NCI-H146 treated with DMSO at 0.1 percent for 48 hours (cell line): ENCODE measurements at regions not wholly inside any gene's neighbourhood (a gene's known extent, or its start where the extent isn't known, plus 50 kb on each side); places are given as distances from the start of the nearest gene placed in this dataset.

Experiments
- DNase-seq: peaks from one replicate; lab custom pipeline; 2025; ENCODE audit not compliant: unreplicated experiment; lab: John Stamatoyannopoulos, UW

- DNase-seq, result no peak
Measured at GRCh38 chr20:61050336-61050890, 201.6 kb upstream of the CDH4 start.

DNA sequence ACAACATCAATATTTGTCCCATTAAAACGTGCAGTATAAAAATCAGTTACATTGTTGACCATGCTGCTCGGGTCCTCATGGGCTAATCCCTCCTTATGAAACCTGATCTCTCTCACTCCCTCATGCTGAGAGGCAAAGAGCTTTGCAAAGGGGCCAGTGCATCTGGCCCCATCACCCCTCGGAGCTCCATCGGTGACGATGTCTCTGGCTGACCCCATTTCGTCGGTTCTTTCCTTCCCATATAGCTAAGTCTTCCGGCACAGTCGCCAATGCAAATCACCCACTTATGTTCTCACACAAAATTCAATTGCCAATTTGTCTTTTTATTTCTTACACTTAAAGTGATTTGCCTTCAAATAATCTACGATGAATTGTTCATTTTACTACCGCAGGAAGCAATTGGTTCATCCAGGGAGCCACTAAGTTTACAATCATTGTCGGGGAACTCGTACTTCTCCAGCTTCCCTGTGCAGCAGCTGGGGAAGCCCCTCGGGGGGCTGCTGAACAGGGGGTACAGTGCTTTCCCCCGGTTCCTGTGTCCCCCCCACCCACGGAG is 199.8 kb upstream of the CDH4 start:
- no peak for DNase-seq

GRCh38 chr20:61052776-61053442 is 199.2 kb upstream of the CDH4 start:
- DNase-seq, result no peak

DNA sequence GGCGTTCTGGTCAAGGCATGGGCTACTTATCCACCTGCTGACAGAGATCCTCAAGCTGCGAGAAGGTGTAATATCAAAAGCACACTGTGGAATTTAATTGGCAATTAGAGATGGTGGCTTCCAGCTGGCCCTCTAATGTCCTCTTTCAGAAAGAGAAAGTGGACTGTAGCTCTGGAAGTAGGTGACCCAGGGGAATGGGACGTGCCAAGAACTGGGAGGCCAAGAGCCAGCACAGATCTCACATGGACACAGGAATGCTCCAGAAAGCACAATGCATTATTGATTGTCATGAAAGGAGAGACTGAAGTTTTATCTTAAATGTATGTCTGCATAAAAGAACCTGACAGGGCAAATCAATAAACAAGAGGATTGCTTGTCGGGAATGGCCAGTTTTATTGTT is 198.6 kb upstream of the CDH4 start:
- DNase-seq, result no peak

GRCh38 chr20:61053889-61054288 is 198.2 kb upstream of the CDH4 start:
- no peak for DNase-seq

GRCh38 chr20:61054411-61054810 is 197.7 kb upstream of the CDH4 start:
- no peak for DNase-seq

DNA sequence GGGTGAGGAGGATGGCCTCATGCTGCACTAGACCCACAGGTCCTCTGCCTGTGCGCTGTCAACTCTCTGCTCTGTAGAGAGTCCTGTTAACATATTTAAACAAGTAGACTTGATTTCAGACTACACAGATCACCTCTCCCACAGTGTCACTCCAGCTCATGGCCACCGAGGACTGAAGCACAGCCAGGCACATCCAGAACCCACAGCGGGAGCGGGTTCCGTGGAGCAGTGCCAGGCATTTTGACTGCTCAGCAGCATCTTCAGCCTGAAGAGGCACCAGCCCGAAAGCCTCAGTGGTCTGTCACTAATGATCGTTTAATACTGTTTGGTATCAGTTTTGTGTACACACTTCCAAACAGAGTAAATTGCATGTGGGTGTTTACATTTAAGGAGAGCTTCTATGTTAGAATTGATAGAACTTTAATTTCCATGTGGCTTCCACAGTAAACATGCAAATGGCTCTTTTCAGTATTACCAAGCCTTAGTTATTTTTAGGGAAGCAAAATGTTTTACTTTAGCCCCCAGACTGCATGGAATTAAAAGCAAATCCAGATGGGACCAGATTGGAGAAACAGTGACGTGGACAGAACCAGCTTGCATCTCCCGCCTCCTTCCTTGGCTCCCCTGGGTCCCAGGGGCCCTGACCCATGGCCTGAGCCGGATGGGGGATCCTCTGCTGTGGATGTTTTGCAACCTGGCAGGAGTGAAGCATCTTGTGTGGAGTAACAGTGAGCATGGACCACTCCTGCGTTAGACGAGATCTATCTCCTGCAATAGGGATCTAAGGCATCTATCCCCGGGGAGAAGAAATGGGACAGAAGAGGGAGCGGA is 196.7 kb upstream of the CDH4 start:
- DNase-seq, result no peak

- DNase-seq, result no peak
Measured at GRCh38 chr20:61056116-61056515, 195.9 kb upstream of the CDH4 start.

- DNase-seq, result no peak
Measured at GRCh38 chr20:61056627-61057442, 195.2 kb upstream of the CDH4 start.

DNA sequence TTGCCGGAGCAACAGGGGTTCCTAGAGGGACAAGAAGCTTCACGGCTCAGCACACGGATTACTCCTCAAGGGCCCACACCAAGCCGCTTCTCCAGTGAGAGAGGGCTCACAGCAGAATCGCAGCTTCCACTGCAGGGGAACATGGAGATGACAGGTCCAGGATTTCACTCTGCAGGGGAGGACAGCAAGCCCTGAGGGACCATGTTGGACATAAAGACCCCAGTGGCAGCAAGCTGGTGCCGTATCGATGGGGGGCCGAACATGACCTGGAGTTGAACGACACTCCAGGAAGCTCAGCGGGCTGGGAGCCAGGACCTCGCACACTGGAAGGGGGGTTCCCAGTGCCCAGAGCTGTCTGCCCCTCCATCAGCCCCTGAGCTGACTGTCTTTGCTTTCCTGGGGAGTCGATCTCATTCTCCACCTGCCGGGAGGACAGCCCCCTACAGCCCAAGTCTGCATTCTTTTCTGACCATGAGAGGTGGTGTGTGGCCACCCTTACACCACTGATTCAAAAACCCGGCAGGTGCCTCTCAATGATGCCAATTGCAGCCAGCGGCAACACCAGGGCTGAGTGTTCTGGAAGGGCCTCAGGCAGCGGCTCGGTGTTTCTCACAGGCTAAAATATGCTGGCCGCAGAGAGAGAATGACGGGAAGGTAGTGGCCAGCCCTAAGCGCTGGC is 194.5 kb upstream of the CDH4 start:
- no peak for DNase-seq

DNA sequence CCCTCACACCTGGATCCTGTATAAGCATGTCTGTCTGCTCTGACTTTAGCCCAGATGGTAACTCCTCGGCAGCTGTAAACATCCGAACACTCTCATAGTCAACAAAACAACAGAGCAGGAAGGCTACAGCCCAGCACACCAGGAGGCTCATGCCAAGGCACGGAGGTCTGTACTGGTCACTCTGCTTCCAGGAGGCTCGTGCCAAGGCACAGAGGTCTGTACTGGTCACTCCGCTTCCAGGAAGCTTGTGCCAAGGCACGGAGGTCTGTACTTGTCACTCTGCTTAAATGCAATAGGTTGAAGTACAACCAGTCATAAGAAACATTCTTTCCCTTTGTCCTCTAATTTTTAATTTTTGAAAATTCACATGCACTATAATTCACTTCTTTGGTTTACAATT is 190.1 kb upstream of the CDH4 start:
- DNase-seq, result no peak

GRCh38 chr20:61065853-61066252 is 186.2 kb upstream of the CDH4 start:
- no peak for DNase-seq

- DNase-seq, result no peak
Measured at GRCh38 chr20:61066526-61066925, 185.5 kb upstream of the CDH4 start.

DNA sequence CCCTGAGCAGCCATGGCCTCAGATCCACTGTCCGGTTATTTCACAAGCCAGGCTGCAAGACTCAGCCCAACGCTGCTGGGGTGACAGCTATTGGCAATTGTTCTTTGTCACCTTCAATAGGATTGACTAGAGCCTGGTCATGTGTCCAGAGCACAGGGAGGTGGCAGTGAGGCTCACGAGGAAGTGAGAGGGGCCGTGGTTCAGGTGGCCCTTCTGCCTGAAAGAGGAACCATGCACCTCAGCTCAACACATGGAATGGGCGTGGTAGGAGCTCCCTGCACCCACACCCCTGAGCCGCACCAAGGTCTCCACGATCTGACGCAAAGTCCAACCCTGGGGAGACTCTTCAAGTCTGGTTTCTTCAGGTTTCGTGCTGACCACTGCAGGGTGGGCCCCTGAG is 184.8 kb upstream of the CDH4 start:
- DNase-seq, result no peak

DNA sequence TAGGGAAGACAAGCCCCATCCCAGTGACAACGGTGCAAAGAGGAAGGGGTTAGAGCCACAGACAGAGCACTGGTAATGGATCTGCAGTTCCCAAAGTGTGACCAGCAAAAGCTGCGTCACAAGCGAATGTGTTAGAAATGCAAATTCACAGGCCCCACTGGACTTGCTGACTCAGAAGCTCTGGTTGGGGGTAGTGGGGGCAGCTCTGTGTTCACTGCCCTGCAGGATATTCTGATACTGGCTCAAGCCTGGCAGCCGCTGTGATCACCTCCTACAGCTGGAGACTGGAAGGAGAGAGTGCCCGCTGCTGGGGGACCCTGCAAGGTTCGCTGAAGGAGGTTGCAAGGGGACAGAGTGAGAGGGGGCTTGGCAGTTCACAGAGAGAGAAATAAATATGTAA is 179.7 kb upstream of the CDH4 start:
- DNase-seq, result no peak

DNA sequence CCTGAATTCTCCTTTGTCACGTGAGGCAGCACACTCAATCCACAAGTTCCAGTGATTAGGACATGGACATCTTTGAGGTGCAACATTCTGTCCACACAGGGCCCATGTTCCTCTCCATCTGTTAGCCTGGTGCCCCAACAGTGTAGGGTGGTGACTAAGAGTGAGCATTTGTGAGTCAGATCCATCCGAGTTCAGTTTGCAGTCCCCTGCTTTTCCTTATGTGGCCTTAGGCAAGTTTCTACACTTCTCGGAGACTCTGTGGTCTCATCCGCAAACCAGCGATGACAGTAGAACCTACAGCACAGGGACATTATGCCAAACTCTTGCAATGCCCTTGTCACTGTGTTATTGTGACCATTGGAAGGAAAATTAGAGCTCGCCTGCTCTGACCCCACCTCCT is 178.7 kb upstream of the CDH4 start:
- DNase-seq, result no peak

GRCh38 chr20:61082720-61083119 is 169.3 kb upstream of the CDH4 start:
- no peak for DNase-seq

- DNase-seq, result no peak
Measured at GRCh38 chr20:61083431-61083830, 168.6 kb upstream of the CDH4 start.

GRCh38 chr20:61086031-61086430 is 166.0 kb upstream of the CDH4 start:
- no peak for DNase-seq

- DNase-seq, result no peak
Measured at GRCh38 chr20:61090541-61090940, 161.5 kb upstream of the CDH4 start.

DNA sequence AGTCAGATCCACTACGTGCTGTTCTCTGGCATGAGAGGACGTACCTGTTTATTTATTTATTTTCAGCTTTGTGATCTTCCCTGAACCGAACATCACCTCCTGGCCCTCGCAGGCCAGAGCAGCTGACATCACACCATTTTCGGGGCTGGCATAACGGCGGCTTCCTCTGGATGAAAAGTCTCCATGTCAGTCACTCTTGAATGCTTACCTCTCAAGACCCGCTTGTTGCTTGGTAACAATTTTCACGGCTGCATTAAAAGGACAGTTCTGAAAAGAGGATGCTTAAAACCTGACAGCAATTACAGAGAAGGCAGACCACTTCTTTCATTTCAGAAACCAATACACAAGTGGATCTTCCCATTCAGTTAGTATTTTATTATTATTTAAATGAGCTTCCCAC is 159.8 kb upstream of the CDH4 start:
- no peak for DNase-seq
